GM12872 (cell line): ENCODE measurements at regions not wholly inside any gene's neighbourhood (a gene's known extent, or its start where the extent isn't known, plus 50 kb on each side); places are given as distances from the start of the nearest gene placed in this dataset.

Experiments used
- TF ChIP-seq, protein P1 (sequence below): IDR thresholded peaks from 3 replicates; pipeline ENCODE4 v1.5.1; 2011; ENCODE audit warnings: low read depth, mild to moderate bottlenecking, low read length, moderate library complexity; ENCODE audit not compliant: insufficient read depth

DNA sequence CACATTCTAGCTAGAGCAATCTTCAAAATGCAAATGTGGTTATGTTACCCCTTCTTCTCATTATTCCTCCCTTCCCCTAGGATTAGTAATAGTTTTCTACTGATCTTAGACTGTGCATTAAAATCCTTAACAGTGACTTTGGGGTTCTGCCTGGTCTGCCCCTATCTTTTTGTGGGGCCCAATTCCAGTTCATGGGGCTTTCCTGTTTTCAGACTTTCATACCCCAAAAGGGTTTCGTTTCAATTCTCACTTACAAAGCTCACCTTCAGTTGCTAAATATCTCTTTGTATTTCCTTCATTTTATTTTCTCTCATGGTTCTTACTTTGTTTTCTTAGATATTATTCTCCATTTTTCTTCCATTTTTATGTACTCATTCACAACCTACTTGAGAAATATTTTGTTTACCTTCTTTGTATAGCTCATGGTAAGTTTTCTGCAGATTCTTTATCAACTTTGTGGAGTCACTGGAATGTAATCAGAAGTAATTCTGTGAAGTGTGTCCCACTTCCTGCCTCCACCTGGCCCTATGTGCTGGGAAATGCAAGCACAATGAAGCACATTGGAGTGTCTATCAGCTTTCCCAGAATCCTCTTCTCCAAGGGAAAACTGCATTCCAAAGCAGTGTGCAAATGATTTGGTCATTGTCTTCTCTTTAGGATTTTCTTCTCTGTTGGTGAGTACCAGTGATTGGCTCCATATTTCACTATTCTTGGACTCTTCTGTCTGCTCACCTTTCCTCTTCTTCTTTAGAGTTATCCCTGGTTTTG lies 350.2 kb downstream of the ZNF326 start:
- TF ChIP-seq, protein P1, sequence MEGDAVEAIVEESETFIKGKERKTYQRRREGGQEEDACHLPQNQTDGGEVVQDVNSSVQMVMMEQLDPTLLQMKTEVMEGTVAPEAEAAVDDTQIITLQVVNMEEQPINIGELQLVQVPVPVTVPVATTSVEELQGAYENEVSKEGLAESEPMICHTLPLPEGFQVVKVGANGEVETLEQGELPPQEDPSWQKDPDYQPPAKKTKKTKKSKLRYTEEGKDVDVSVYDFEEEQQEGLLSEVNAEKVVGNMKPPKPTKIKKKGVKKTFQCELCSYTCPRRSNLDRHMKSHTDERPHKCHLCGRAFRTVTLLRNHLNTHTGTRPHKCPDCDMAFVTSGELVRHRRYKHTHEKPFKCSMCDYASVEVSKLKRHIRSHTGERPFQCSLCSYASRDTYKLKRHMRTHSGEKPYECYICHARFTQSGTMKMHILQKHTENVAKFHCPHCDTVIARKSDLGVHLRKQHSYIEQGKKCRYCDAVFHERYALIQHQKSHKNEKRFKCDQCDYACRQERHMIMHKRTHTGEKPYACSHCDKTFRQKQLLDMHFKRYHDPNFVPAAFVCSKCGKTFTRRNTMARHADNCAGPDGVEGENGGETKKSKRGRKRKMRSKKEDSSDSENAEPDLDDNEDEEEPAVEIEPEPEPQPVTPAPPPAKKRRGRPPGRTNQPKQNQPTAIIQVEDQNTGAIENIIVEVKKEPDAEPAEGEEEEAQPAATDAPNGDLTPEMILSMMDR: no peak

DNA sequence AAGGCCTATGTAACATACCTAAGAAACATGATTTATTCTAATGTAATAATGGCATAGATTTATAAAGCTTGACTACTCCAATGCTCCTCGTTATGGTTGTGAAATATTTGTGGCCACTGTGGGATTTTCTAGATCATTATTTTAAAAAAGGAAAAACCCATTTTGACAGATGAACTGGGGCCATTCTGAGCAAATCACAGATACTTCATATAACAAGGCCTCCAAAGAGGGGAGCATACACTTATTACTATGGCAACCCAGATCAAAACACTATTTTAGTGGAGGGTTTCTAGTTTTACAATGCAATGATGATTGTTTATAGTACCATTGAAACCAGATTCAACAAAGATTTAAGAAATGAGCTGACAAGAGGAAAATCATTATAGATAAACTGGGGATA lies 346.6 kb downstream of the ZNF326 start:
- TF ChIP-seq, protein P1: no peak

DNA sequence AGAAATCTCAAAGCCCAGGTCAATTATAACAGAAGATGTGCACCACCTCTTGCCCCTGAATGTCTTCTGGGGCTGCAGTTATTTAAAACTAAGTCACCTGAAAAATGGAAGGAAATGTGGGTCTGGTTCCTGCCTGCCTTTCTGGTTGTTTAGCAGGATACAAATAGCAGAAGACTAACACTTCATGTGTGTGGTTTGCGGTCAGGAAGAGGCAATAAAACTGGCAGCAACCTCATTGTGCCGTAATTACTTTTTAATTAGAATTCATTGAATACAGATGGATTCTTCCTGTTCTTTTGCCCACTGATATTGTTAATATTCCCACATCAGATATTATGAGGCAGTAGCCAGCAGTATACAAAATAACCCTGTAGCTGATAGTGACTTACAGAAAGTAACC lies 345.7 kb downstream of the ZNF326 start:
- TF ChIP-seq, protein P1: no peak

DNA sequence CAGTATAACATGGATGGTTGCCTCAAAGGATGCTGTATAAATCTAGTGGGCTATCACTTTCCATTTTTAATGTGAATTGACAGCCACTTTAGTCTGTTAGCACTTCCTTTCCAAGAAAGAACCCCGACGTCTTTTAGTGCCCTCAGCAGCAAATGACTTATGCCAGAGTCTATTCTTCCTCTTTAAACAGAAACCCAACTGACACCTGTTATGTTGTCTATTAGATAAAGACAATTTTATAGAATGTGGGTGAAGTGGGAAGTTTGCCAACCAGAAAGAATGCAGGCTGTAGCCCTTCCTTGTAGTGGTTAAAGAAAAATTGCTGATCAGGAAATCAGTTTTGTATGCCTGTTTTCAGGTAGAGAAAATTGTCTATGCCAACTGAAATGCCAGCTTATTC lies 344.9 kb downstream of the ZNF326 start:
- TF ChIP-seq, protein P1: no peak

DNA sequence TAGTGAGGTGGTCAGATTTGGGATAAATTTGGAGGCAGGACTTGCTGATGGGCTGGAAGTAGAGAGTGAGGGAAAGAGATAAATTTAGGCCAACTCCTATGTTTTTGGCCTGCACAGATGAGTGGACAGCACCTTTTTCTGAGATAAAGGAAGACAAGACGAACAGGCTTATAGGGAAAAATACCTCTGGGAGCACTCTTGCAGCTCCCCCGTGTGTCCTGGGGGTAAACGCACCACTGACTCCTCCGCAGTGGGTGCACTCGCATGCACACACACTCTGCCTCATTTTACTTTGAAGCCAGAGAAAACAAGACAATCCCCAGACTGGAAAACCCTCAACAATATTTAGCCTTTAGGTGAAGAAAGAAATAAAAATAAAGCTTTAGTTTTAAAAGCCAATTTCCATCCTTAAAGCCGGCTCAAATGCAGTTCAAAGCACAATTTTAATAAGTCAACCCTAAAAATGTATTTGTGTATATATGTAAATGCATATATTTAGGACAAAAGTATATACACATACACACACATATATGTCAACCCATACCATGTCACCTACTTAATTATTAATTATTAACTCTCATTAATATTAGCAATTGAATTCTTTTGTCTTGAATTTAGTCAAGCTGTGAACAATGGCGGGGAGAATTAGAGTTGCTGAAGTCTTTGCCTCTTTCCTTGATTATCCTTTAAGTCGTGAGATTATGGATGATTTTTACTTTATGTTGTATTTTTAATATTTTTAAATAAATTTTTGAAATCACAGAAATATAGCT lies 341.8 kb downstream of the ZNF326 start:
- TF ChIP-seq, protein P1: no peak

DNA sequence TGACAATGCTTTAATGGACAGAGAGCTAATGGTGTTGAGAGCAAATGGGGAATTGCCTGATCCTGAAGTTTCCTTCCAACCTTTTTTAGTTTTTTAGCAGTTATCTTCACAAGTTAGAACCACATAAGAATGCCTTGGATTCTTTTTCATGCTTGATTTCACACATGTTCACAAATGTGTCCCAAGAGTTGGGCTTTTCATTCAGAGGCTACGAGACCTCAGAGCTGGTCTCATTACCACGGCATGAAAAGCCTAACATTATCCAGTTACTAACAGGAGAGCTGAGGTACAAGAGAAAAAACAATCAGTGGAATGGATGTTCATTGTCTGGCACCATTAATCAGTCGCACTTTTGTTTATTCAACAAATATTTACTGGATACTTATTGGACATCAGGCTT lies 340.6 kb downstream of the ZNF326 start:
- TF ChIP-seq, protein P1: no peak

DNA sequence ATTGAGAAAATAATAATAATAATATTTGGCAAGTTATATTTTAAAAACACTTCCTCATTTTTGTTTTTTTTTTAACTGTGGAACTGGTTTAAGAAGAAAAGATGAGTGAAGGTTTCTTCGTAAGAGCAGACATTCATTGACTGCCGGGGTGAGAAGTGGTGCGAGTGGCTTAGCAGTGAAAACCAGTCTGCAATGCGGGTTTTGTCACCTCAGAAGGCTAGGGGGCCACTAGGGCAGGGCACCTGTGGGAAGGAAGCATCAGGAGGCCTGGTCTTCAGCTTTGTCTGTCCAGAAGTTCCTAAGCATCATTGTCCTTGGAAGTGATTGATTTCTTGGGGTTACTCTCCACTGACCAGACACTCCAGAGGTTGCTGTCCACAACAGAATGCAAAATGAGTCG lies 339.2 kb downstream of the ZNF326 start:
- TF ChIP-seq, protein P1: no peak
